Spleen (tissue), 11 donors: ENCODE measurements at regions not wholly inside any gene's neighbourhood (a gene's known extent, or its start where the extent isn't known, plus 50 kb on each side); places are given as distances from the start of the nearest gene placed in this dataset.

ENCODE experiments used
- DNase-seq: peaks from one replicate; pipeline ENCODE4 v3.0.0-alpha.2; 2020
- H3K27ac ChIP-seq, 8 donors: fragments of 200-600 bp; sonication (generic) in 7 of 8; 1 replicate in 4 of 8; 2 replicates in 4 of 8; pipeline versions ENCODE4 v1.5.0 to v1.8.0; 2016 to 2021; ENCODE audit warnings: inconsistent platforms in 4 of 8, mild to moderate bottlenecking in 4 of 8, moderate library complexity in 1 of 8
- H3K27me3 ChIP-seq, 7 donors: fragments of 200-600 bp; sonication (generic) in 6 of 7; replicated peaks in 1 of 7; 1 replicate in 4 of 7; 2 replicates in 3 of 7; pipeline versions ENCODE4 v1.5.0 to v1.8.0; 2016 to 2021; ENCODE audit warnings: inconsistent platforms in 3 of 7, mild to moderate bottlenecking in 1 of 7
- H3K36me3 ChIP-seq, 6 donors: fragments of 200-600 bp; sonication (generic) in 5 of 6; 1 replicate in 4 of 6; 2 replicates in 2 of 6; pipeline versions ENCODE4 v1.5.0 to v1.8.0; 2016 to 2021; ENCODE audit warnings: inconsistent platforms in 2 of 6
- H3K4me1 ChIP-seq, 6 donors: fragments of 200-600 bp; sonication (generic) in 5 of 6; 1 replicate in 3 of 6; 2 replicates in 3 of 6; pipeline versions ENCODE4 v1.5.0 to v1.8.0; 2016 to 2021; ENCODE audit warnings: inconsistent platforms in 3 of 6
- H3K4me3 ChIP-seq, 8 donors: fragments of 200-600 bp; sonication (generic) in 7 of 8; 1 replicate in 4 of 8; 2 replicates in 4 of 8; pipeline versions ENCODE4 v1.5.0 to v1.8.0; 2016 to 2021; ENCODE audit warnings: inconsistent platforms in 4 of 8, mild to moderate bottlenecking in 4 of 8, moderate library complexity in 2 of 8
- H3K9me3 ChIP-seq, 8 donors: fragments of 200-600 bp; sonication (generic) in 7 of 8; 1 replicate in 4 of 8; 2 replicates in 4 of 8; pipeline versions ENCODE4 v1.5.0 to v1.8.0; 2016 to 2021; ENCODE audit warnings: inconsistent platforms in 4 of 8
- POLR2A ChIP-seq, 3 donors: fragments of 450-650 bp; IDR thresholded peaks; one replicate each; pipeline ENCODE4 v1.5.1; 2017; ENCODE audit warnings: antibody characterized with exemption in 3 of 3, mild to moderate bottlenecking in 1 of 3
- POLR2AphosphoS5 ChIP-seq, 3 donors: sonication (generic); formaldehyde crosslinking; IDR thresholded peaks; one replicate each; pipeline ENCODE4 v1.5.1; 2017; ENCODE audit warnings: antibody characterized with exemption in 3 of 3
- WGBS, 5 donors: extraction: QIAGEN DNeasy Blood & Tissue Kit in 3 of 5; methylation state at CpG; one replicate each; pipeline versions ENCODE4 v1.1.5 to v1.1.7; 2013 to 2018; 5-methylcytosine and 5-hydroxymethylcytosine counted together
- intact Hi-C: fragments of 100-400 bp; cut with DNase I; formaldehyde crosslinking; loops from one replicate; pipeline ENCODE4 v1.15.0; 2023; ENCODE audit warnings: low total_unique reads
- TF ChIP-seq, protein P1 (sequence below), 11 experiments: fragments of 200-600 bp in 7 of 11; fragments of 450-650 bp in 4 of 11; sonication (generic) in 4 of 11; IDR thresholded peaks in 8 of 11; conservative IDR thresholded peaks in 3 of 11; 1 replicate in 7 of 11; 2 replicates in 4 of 11; pipeline versions ENCODE4 v1.4.0 to v1.8.0; 2016 to 2021; ENCODE audit warnings: antibody characterized with exemption in 11 of 11, inconsistent platforms in 4 of 11, mild to moderate bottlenecking in 1 of 11
- donor health status: healthy with polysubstance abuse.
- donor health status: DM: no; HTN: no; CAD: no; lungs with moderate emphysema.
- donor health status: DM: no; HTN: no; CAD: no.
- donor health status: Bipolar disorder and iron deficiency.
- donor health status: healthy.
- donor health status: DM: no; HTN: no; CAD: no.
- donor health status: DM: yes; HTN: yes; CAD: no.

DNA sequence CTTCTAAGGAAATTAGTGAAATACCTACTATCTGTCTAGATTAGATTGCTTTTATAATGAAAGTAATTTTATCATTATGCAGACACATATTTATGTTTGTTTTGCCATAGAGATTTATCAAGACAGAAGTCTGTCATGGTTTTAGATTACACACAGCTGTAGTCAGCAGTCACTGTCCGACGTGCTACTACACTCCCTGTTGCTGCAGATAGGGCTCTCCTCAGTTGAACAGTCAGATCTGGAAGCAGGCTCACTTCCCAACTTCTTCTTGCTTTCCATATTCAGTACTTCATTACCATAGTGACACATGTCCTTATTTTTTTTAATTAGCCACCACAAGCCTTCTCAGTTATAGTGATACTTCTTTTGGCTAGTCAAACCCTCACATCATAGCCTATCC, 329.9 kb upstream of the ITGA1 start:
- no peak for DNase-seq
- TF ChIP-seq, protein P1, sequence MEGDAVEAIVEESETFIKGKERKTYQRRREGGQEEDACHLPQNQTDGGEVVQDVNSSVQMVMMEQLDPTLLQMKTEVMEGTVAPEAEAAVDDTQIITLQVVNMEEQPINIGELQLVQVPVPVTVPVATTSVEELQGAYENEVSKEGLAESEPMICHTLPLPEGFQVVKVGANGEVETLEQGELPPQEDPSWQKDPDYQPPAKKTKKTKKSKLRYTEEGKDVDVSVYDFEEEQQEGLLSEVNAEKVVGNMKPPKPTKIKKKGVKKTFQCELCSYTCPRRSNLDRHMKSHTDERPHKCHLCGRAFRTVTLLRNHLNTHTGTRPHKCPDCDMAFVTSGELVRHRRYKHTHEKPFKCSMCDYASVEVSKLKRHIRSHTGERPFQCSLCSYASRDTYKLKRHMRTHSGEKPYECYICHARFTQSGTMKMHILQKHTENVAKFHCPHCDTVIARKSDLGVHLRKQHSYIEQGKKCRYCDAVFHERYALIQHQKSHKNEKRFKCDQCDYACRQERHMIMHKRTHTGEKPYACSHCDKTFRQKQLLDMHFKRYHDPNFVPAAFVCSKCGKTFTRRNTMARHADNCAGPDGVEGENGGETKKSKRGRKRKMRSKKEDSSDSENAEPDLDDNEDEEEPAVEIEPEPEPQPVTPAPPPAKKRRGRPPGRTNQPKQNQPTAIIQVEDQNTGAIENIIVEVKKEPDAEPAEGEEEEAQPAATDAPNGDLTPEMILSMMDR (IDR thresholded peaks at IDR 0.05 in 8 of 11, conservative IDR thresholded peaks at IDR 0.05 in 3 of 11): no peak
- TF ChIP-seq POLR2A (IDR thresholded peaks at IDR 0.05): no peak
- TF ChIP-seq POLR2AphosphoS5 (IDR thresholded peaks at IDR 0.05): no peak

DNA sequence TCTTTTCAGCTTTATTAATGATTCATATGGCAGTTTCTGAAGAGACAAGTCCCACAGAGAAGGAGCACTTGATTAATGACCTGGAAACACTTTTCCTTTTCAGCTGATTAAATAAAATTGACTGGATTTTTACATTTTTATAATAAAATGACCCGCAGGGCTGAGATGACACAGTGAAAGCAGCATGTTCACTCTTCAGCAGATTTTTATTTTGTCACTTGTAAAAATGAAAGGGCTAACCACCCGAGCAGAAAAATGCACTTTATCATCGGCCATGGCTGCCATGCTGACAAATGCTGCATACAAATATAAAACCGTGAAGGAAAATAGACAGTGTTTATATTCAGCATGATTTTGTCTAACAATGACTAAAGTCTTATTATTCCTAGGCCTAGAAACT, 321.6 kb upstream of the ITGA1 start:
- Histone ChIP-seq H3K36me3 (no peaks in the 10 kb centered on the region), H3K4me3 (no peak overlapping the region), H3K9me3 (no peaks in the 10 kb centered on the region), H3K27ac (no peak overlapping the region), H3K4me1 (no peaks in the 10 kb centered on the region), H3K27me3 (no peaks in the 10 kb centered on the region)
- intact Hi-C loops: no loop called here
- no peak for TF ChIP-seq POLR2A (IDR thresholded peaks at IDR 0.05)
- TF ChIP-seq, protein P1 (IDR thresholded peaks at IDR 0.05 in 8 of 11, conservative IDR thresholded peaks at IDR 0.05 in 3 of 11): no peak
- WGBS, 5 donors: 80 to 89% (median 82%) methylated on average over 4 of the region's 4 CpGs
- DNase-seq: no peak

More for the DNA sequence above, 329.9 kb upstream of the ITGA1 start:
- no peak overlapping the region for H3K4me3 ChIP-seq
- no peaks in the 10 kb centered on the region for H3K4me1 ChIP-seq
- no peaks in the 10 kb centered on the region for H3K27me3 ChIP-seq
- no peaks in the 10 kb centered on the region for H3K9me3 ChIP-seq
- WGBS, 5 donors: 69 to 92% (median 84%) methylated on average over 2 of the region's 2 CpGs
- intact Hi-C loops: no loop called here
- no peak overlapping the region for H3K27ac ChIP-seq
- no peaks in the 10 kb centered on the region for H3K36me3 ChIP-seq

DNA sequence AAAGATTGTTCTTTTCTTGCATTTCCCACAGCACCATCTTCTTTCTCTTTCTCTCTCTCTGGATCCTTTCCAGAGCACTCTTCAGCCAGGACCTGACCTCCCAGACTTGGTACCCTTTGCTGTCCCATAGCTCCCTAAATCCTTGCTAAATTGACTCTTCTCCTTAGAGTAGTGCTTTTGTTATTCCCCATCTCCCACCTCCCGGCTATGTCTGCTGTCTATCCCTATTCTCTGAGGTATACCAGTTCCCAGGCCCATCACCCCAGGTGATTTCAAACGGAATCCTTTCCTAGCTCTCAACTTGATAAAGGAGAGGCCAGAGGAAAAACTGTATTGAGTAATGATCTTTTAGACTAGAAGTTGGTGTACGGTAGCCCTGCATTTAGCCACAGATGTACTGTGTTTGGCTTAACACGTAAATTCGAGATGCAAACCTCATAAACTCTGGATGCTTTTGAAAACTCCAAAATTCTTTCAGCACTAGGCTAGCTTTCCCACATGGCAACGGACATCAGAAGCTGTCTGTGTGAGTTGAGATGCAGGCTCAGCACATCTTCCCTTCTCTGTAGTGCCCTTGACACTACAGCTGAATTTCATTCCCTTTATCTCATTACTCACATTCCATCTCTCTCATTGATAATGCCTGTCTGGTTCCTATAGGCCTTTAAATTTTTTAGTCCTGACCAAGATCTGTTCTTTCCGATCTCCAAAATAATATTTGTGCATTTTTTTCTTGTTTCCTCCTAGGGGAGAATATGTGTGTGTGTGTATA, 320.8 kb upstream of the ITGA1 start:
- Histone ChIP-seq H3K4me1 (no peaks in the 10 kb centered on the region), H3K36me3 (no peaks in the 10 kb centered on the region), H3K4me3 (no peak overlapping the region), H3K9me3 (no peaks in the 10 kb centered on the region), H3K27ac (no peak overlapping the region), H3K27me3 (no peaks in the 10 kb centered on the region)
- no peak for DNase-seq
- intact Hi-C loops: no loop called here
- TF ChIP-seq POLR2A (IDR thresholded peaks at IDR 0.05): no peak
- no peak for TF ChIP-seq POLR2AphosphoS5 (IDR thresholded peaks at IDR 0.05)
- TF ChIP-seq, protein P1 (IDR thresholded peaks at IDR 0.05 in 8 of 11, conservative IDR thresholded peaks at IDR 0.05 in 3 of 11): no peak
- WGBS, 5 donors: 79 to 92% (median 88%) methylated on average over 7 of the region's 7 CpGs

DNA sequence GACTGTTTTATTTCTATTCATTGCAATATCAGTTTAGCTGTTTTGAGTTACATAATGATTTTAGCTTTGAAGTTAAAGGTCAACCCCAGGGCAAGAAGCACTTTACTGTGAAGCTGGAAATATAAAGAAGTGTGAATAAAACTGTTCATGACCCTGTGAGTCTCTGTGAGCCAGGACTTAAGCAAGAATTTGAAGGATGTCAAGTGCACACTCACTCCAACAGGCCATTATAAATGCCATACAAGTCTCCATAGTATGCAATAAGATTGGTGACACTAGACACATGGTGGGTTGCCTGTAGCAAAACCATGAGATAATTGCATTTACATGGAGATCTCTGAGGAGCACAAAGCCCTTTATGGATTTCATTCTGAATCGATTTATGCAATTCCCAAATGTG, 318.7 kb upstream of the ITGA1 start:
- TF ChIP-seq, protein P1 (IDR thresholded peaks at IDR 0.05 in 8 of 11, conservative IDR thresholded peaks at IDR 0.05 in 3 of 11): no peak
- TF ChIP-seq POLR2AphosphoS5 (IDR thresholded peaks at IDR 0.05) (no peak), POLR2A (IDR thresholded peaks at IDR 0.05) (no peak)

More for the DNA sequence above, 318.7 kb upstream of the ITGA1 start:
- no peaks in the 10 kb centered on the region for H3K27me3 ChIP-seq
- intact Hi-C loops: no loop called here
- no peaks in the 10 kb centered on the region for H3K9me3 ChIP-seq
- 46 to 88% (median 74%) methylated on average over 1 of the region's 1 CpG for WGBS, 5 donors
- H3K36me3 ChIP-seq: no peaks in the 10 kb centered on the region
- no peak overlapping the region for H3K4me3 ChIP-seq
- H3K27ac ChIP-seq: no peak overlapping the region
- H3K4me1 ChIP-seq: no peaks in the 10 kb centered on the region
- DNase-seq: no peak
